ENCODE measurements at regions not wholly inside any gene's neighbourhood (a gene's known extent, or its start where the extent isn't known, plus 50 kb on each side); places are given as distances from the start of the nearest gene placed in this dataset.

- no peak for DNase-seq (ENCODE audit: low read depth)
Observed at GRCh38 chr11:43245466-43245865, 66.3 kb upstream of the API5 start.

- no peak for DNase-seq (ENCODE audit: low read depth)
Observed at GRCh38 chr11:43250309-43250708, 61.5 kb upstream of the API5 start.

- DNase-seq (ENCODE audit: low read depth) = no peak
Observed at GRCh38 chr11:43261775-43262174, 50.0 kb upstream of the API5 start.
